HG02759 (cell line): ENCODE measurements at regions not wholly inside any gene's neighbourhood (a gene's known extent, or its start where the extent isn't known, plus 50 kb on each side); places are given as distances from the start of the nearest gene placed in this dataset.
"Not testable (repeated sequence)": the region's sequence is repeated elsewhere in the genome, so short reads cannot be mapped to it uniquely, and the experiment has no call there.

Experiments
- ATAC-seq: cut with Tn5 transposase; IDR thresholded peaks from one replicate; pipeline ENCODE4 v1.9.1; 2021; ENCODE audit warnings: mild to moderate bottlenecking, moderate library complexity; ENCODE audit not compliant: unreplicated experiment

- ATAC-seq: no peak
These were observed 752.8 kb downstream of the CD109 start for GRCh38 chr6:74448850-74449249.

GRCh38 chr6:74447013-74447412, 751.0 kb downstream of the CD109 start:
- ATAC-seq: peak; percentile 91

DNA sequence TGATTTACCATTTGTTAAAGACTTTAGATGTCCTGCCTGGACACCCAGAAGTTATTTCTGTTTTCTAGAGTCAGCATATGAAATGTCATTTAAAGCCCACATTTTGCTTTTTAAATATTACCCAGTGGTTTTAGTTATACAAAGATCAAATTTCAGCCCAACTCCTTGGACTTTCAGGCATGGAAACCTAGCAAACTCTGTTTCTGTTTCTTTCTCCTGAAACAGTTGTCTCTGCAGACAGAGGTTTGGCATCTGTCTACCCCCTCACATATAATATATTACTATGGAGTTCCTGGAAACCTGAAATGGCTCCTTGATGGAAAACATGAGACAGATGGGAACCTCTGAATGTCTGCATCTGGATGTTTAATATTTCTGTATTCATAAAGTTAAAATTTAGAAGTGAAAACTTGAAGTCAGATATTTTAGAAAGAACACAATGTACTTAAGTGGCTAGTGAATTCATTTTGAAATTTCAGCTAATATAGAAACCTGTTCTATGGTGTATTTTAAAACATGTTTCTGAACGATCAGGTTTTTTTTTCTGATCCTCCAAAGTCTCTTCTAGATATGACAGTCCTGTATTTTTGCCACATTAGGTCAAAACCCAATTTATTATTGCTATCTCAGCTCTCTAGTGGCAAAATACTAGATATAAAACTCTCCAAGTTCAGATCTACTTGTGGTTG, 743.3 kb downstream of the CD109 start:
- ATAC-seq: no peak

GRCh38 chr6:74438395-74438794, 742.4 kb downstream of the CD109 start:
- not testable (repeated sequence) for ATAC-seq

DNA sequence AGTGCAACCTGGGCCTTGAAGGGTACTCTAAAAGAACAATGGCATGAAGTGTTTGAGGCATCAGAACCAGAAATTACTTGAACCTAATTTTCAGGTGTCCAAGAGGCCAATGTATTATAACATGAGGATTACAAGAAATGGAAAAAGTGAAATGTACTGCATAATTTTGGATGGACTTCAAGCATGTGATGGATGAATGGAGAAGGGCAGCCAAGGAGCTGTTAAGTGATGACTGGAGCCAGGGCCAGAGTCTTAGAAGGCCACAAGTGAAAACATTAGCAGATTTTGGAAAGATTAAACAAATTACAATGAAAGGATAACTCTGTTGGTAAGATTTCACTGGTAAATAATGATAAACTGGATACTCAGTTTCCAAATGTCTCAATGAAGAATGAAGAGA, 738.2 kb downstream of the CD109 start:
- no peak for ATAC-seq

DNA sequence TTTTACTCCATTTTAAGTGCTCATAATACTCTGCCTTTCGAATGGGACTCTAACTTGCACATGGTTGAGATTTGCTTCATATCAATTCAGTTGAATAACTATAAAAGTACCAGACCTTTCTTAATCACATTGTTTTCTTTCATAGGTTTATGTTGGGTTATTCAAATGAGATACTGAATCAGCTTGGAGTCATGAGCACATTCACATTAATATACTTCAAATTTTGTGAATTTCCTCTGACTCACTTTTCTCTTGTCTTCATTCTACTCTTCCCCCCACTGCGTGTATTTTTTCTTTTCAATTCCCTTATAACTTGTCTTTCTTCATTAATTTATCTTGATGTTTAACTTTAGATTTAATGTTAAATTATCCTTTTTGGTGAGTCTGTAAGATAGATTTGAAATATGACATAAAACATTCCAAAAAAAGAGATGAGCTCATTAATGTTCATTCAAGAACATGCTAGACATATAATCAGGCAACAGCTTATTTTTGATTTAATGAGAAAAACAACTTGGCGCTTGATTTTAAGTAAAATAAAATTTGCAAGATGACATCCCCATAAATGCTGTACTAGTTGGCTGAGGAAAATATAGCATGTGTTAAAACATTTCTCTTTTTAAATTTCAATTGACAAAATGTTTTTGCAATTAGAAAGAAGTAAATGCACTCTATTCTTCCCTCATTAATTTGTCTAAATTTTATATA, 736.0 kb downstream of the CD109 start:
- no peak for ATAC-seq

- no peak for ATAC-seq
These were observed 724.2 kb downstream of the CD109 start for GRCh38 chr6:74420221-74420620.

DNA sequence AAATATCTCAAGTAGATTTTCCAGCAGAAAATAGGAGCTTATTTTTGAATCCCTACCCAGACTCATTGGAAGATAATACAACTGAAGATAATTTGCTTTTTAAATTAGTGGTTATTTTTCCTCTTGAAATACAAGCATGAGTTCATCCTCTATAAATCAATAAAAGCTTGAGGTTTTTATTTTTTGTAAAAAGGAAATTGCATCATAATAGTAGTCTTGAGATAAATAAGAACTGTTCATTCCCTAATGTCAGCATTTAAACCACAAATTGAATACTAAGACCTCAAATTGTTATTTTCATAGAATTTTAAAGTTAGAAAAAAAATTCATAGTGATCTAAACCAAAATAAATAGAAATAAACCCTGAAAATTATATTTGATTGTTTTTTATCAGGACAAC, 719.1 kb downstream of the CD109 start:
- no peak for ATAC-seq

DNA sequence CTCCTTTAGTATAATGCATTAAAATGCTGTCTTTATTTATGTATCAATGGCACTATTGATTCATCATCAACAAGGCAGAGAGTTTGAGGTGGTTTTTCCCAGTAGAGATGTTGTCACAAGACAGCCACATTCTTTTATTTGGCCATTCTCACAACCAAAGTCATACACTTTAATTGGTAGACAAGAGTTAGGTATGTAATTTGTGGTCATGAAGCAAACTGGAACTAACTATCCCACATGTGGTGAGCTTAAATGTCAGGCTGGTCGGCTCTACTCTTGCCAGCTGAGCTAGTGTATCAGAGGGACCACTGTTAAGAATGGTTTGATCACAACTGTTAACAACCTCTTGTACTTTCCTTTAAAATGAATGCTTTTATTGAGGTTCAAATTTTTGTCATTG, 714.6 kb downstream of the CD109 start:
- no peak for ATAC-seq

GRCh38 chr6:74409447-74409846, 713.4 kb downstream of the CD109 start:
- peak; percentile 86 for ATAC-seq

DNA sequence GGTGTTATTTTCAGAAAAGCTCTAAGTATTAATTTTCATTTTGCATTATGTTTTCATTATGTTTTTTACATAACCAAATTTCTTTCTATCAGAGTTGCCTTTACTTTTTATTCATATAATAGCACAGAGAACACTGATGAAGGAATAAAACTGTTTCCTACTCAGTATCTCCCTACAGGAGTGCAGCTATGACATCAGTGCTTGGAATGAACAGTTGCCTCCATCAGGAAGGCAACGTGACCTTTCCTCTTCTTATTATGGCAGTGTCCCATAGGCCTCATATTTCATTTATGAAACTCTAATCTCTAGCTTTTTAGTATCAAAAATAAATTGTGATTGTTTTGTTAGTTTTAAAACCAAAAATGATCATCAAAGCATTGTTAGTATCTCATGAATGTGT, 712.8 kb downstream of the CD109 start:
- no peak for ATAC-seq

DNA sequence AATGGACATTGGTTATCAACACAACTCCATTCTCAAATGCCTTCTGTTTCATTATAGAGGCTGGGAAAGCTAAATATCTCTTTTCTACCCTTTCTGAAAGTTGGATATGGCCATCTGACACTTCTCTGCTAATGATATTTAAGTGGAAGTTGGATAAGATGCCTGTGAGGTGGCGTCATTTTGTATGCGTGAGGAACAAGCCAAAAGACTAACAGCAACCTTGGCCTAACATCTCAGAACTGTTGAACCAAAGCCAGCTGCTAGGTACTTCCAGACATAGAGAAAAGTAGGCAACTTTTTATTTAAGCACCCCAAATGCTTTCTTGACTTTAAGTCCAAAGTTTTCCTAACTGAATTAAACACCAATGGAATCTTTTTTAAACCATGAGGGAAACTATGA, 708.4 kb downstream of the CD109 start:
- ATAC-seq: no peak

DNA sequence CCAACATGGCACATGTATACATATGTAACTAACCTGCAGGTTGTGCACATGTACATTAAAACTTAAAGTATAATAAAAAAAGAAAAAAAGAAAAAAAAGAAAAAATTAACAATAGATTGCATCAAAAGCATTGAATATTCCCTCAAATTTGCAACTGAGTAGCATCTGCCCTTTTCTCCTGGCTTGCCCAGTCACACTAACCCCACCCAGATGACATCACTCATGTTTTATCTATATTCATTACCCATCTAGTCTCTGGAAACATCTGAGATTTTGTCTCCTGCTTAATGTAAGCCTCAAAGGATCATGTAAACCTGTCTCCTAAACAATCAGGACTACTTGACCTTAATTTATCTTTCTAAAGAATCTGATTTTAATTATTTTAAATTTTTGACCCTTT, 706.8 kb downstream of the CD109 start:
- no peak for ATAC-seq

DNA sequence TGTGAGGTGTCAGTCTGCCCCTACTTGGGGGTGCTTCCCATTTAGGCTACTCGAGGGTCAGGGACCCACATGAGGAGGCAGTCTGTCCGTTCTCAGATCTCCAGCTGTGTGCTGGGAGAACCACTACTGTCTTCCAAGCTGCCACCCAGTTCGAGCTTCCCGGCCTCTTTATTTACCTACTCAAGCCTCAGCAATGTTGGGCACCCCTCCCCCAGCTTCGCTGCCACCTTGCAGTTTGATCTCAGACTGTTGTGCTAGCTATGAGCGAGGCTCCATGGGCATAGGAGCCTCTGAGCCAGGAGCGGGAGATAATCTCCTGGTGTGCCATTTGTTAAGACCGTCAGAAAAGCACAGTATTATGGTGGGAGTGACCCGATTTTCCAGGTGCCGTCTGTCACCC, 682.4 kb downstream of the CD109 start:
- ATAC-seq: not testable (repeated sequence)

- no peak for ATAC-seq
These were observed 673.6 kb downstream of the CD109 start for GRCh38 chr6:74369556-74369993.

DNA sequence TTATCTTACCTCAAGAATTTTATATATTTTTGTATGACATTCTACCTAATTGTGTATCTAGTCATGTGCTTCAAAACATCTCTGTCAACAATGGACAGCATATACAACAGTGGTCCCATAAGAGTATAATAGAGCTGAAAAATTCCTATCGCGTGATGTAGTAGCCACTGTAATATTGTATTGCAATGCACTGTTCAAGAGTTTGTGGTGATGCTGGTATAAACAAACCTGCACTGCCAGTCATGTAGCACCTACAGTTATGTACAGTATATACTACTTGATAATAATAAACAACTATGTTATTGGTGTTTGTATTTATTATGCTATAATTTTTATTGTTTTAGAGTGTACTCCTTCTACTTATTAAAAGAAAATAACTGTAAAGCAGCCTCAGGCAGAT, 672.7 kb downstream of the CD109 start:
- no peak for ATAC-seq

DNA sequence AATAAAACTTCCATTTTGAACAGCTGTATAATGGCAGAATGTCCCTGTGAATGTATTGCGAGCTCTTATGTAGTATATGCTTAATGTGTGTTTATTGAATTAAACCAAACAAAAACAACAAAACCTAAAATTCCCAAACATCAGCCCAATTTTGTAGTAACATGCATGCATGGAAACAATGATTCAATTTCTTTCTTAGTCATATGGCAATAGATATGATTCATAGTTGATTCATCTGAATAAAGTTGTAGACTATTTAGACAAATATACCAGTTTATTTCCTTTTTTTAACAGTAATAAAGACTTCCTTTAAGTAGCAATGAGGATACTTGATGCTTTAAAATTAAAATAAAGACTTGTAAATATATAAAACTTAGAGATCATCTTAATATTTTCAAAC, 670.6 kb downstream of the CD109 start:
- no peak for ATAC-seq

DNA sequence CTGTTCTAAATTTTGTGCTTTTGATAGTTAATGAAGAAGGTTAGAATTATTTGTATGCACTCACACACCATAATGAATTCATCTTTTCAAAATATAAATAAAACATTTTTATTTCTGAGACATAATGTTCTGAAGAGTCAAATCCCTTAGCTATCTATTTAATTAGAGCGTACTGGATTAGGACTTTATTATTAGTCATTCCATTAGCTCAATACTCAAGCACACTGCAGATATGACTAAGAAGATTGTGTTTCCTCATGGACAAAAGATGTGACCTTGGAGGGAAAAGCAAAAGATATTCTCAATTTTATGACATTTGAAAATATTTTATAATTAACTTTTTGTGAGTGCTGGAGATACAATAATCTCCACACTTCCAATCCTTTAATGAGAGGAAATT, 666.4 kb downstream of the CD109 start:
- no peak for ATAC-seq

GRCh38 chr6:74357321-74357720, 661.3 kb downstream of the CD109 start:
- ATAC-seq: no peak

DNA sequence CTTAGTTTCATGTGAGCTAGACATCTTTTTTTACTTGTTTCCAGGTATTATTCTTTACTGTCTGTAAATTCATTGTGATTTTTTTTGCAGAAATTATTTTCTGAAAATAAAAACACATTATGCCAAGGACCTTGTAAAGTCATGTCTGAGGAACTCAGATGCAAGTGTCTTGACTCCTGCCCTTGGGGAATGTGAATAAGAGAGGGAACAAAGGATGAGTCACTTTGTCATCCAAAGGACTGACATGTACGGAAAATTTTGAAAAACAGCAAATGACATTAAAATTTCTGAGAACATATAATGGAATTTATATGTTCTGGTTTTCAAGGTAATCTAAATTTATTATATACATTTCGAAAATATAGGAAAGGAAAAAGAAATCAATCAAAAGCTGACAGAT, 660.4 kb downstream of the CD109 start:
- no peak for ATAC-seq

DNA sequence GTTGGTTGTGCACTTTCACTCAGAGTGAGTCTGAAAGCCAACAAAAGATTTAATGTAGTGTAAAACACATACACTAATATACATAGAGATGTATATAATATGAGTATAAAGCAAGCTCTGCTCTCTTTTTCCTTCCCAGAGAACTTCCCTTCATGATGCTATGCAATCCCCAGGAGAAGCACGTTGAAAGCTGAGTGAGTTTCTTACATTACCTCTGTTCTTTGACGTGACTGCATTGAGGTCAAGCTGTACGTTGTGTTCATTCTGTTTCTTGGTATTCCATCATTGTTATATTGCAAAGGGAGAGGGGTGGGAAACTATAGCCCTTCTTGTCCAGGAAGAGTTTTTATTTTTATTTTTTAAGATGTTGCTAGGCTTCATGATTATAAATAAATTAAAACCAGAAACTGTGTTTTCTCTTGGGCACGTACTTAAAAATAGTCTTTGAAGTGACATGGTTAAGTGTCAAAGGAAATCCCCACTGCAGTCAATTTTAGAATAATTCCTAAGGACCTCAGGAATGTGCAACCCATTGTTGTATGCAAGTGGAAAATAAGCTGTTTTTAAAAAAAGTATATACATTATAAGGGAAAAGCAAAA, 651.0 kb downstream of the CD109 start:
- ATAC-seq: no peak

DNA sequence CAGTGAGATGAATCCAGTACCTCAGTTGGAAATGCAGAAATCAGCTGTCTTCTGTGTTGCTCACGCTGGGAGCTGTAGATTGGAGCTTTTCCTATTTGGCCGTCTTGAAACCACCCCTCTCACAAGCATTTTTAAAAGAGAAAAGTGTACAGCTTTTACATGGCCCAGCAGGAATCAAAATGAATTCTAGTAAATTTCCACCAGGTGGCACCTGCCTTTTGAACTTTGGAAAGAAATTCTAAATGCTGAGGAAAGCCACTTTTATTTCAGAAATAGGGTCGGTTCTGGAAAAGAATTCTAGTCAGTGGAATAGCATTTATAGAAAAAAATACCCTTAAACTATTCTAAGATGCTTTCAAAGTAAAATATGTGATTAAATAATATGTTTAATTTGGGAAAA, 647.8 kb downstream of the CD109 start:
- ATAC-seq: no peak
